Gastrocnemius medialis (tissue), 4 donors: ENCODE measurements at regions not wholly inside any gene's neighbourhood (a gene's known extent, or its start where the extent isn't known, plus 50 kb on each side); places are given as distances from the start of the nearest gene placed in this dataset.

Experiments used
- ATAC-seq, 2 donors: fragments of 150-250 bp; one replicate each; pipeline ENCODE4 v1.9.1; 2016
- DNase-seq, 2 donors: peaks; one replicate each; pipeline ENCODE4 v3.0.0-alpha.2; 2019
- H3K27ac ChIP-seq, 4 donors: fragments of 200-600 bp; sonication (generic); 1 replicate in 1 of 4; 2 replicates in 3 of 4; pipeline ENCODE4 v1.5.1; 2016 to 2018; ENCODE audit warnings: mild to moderate bottlenecking in 2 of 4, moderate library complexity in 1 of 4
- H3K27me3 ChIP-seq, 3 donors: fragments of 200-600 bp; sonication (generic) in 2 of 3; 1 replicate in 1 of 3; 2 replicates in 2 of 3; pipeline versions ENCODE4 v1.5.1 to v1.6.0; 2016 to 2019; ENCODE audit warnings: mild to moderate bottlenecking in 1 of 3, moderate library complexity in 1 of 3
- H3K36me3 ChIP-seq, 2 donors: fragments of 200-600 bp; sonication (generic) in 1 of 2; one replicate each; pipeline ENCODE4 v1.5.1; 2017 to 2018
- H3K4me1 ChIP-seq, 2 donors: fragments of 200-600 bp; sonication (generic) in 1 of 2; one replicate each; pipeline ENCODE4 v1.5.1; 2016 to 2017; ENCODE audit warnings: mild to moderate bottlenecking in 2 of 2
- H3K4me3 ChIP-seq, 4 donors: fragments of 200-600 bp; sonication (generic) in 3 of 4; 1 replicate in 1 of 4; 2 replicates in 3 of 4; pipeline ENCODE4 v1.5.1; 2016 to 2019; ENCODE audit warnings: mild to moderate bottlenecking in 2 of 4
- H3K9me3 ChIP-seq, 3 donors: fragments of 200-600 bp; sonication (generic) in 2 of 3; 1 replicate in 1 of 3; 2 replicates in 2 of 3; pipeline ENCODE4 v1.5.1; 2016 to 2019
- POLR2A ChIP-seq, 2 donors: fragments of 450-650 bp; IDR thresholded peaks; one replicate each; pipeline ENCODE4 v1.6.1; 2017; ENCODE audit warnings: antibody characterized with exemption in 2 of 2, mild to moderate bottlenecking in 2 of 2, moderate library complexity in 2 of 2
- in situ Hi-C, 4 donors: fragments of 200-750 bp; cut with MboI; loops; one replicate each; pipeline versions ENCODE4 v1.15.0 to v1.8.0; 2017; ENCODE audit warnings: low sequenced_read_pairs in 4 of 4
- intact Hi-C: fragments of 100-400 bp; cut with DNase I; formaldehyde crosslinking; loops from one replicate; pipeline ENCODE4 v1.15.1; 2023; ENCODE audit warnings: low total_unique reads
- TF ChIP-seq, protein P1 (sequence below), 5 experiments: fragments of 450-650 bp in 3 of 5; fragments of 200-600 bp in 2 of 5; sonication (generic) in 2 of 5; IDR thresholded peaks in 4 of 5; conservative IDR thresholded peaks in 1 of 5; 1 replicate in 4 of 5; 2 replicates in 1 of 5; pipeline ENCODE4 v1.5.1; 2016 to 2019; ENCODE audit warnings: antibody characterized with exemption in 5 of 5, mild to moderate bottlenecking in 3 of 5, moderate library complexity in 3 of 5

DNA sequence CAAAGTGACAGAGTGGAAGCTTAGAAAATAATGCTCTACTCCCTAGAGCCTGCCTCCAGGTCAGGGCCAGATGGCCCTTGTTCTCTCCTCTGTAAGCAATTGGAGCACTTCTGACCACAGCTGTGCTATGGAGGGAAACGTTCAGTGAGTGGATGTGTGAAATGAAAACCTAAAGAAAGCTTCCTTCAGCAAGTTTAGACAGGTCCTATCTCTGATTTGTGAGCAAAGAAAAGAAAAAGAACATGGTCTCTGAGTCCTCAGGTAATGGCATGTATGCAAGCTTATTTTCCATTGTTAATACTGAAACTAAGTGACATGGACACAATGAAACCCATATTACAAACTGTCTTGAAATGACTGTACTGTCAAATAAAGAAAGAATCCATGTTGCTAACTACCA lies 1486.8 kb downstream of the EFNB2 start:
- no peak for ATAC-seq
- Histone ChIP-seq H3K27ac (no peak overlapping the region), H3K36me3 (no peaks in the 10 kb centered on the region), H3K4me1 (no peaks in the 10 kb centered on the region), H3K9me3 (no peaks in the 10 kb centered on the region), H3K4me3 (no peak overlapping the region), H3K27me3 (no peaks in the 10 kb centered on the region)
- TF ChIP-seq, protein P1, sequence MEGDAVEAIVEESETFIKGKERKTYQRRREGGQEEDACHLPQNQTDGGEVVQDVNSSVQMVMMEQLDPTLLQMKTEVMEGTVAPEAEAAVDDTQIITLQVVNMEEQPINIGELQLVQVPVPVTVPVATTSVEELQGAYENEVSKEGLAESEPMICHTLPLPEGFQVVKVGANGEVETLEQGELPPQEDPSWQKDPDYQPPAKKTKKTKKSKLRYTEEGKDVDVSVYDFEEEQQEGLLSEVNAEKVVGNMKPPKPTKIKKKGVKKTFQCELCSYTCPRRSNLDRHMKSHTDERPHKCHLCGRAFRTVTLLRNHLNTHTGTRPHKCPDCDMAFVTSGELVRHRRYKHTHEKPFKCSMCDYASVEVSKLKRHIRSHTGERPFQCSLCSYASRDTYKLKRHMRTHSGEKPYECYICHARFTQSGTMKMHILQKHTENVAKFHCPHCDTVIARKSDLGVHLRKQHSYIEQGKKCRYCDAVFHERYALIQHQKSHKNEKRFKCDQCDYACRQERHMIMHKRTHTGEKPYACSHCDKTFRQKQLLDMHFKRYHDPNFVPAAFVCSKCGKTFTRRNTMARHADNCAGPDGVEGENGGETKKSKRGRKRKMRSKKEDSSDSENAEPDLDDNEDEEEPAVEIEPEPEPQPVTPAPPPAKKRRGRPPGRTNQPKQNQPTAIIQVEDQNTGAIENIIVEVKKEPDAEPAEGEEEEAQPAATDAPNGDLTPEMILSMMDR (IDR thresholded peaks at IDR 0.05 in 4 of 5, conservative IDR thresholded peaks at IDR 0.05 in 1 of 5), result no peak
- intact Hi-C loops (no loop called here), in situ Hi-C loops (no loop called here)
- DNase-seq, result no peak

DNA sequence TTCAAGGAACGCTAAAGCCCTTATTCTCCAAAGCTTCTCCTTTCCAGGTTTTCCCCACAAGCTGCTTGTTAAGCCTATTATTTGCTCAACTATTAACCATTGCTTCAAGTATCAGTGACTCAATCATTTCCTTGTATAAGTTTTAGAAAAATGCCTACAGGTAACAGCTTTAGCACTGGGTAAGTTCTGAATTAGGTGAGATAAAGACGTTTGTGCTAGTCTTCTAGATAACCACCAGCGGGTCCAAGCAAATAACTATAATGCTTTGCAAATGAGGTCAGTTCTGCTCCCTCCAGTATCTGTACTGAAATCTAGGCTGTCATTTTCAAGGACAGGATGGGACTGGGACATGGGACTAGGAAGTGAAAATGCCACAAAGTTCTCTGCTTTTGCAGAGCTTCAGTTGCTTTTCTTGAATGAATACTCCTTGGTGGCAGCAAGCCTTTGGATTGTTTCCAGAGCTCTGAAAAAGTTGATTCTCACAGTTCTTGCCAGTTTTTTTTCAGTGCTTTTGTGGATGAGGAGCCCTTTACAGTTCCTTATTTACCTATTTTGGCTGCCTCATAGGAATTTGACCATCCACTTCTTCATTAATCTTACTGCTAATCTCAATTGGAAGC lies 1487.7 kb downstream of the EFNB2 start:
- ATAC-seq, result no peak

DNA sequence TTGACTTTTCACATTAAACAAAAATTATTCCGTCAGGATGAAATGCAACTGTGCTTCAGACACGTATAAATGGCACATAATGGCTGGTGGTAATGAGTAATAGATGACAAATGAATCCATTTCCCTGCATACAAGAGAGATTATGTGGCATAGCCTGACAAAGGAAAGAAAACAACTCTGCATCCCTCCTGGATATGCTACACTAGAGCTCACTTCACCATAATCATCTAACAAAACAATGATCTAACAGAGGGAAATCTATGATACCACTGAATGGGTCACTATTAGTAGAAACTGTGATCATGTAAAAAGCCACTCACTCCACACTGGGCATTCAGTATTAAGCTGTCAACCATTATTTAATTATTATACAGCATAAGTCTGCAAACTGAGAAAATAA lies 1498.4 kb downstream of the EFNB2 start:
- in situ Hi-C loops (no loop called here), intact Hi-C loops (no loop called here)
- no peak overlapping the region for H3K4me3 ChIP-seq
- H3K27ac ChIP-seq, result no peak overlapping the region
- H3K27me3 ChIP-seq, result no peaks in the 10 kb centered on the region
- H3K4me1 ChIP-seq, result no peaks in the 10 kb centered on the region
- no peak for TF ChIP-seq POLR2A (IDR thresholded peaks at IDR 0.05)
- TF ChIP-seq, protein P1 (IDR thresholded peaks at IDR 0.05 in 4 of 5, conservative IDR thresholded peaks at IDR 0.05 in 1 of 5), result no peak
- no peaks in the 10 kb centered on the region for H3K9me3 ChIP-seq
- H3K36me3 ChIP-seq, result no peaks in the 10 kb centered on the region
- ATAC-seq, result no peak
- DNase-seq, result no peak

More for the DNA sequence above, 1487.7 kb downstream of the EFNB2 start:
- TF ChIP-seq, protein P1 (IDR thresholded peaks at IDR 0.05 in 4 of 5, conservative IDR thresholded peaks at IDR 0.05 in 1 of 5), result no peak
- no peak for TF ChIP-seq POLR2A (IDR thresholded peaks at IDR 0.05)
- intact Hi-C loops, result no loop called here
- Histone ChIP-seq H3K36me3 (no peaks in the 10 kb centered on the region), H3K27ac (no peak overlapping the region), H3K4me1 (no peaks in the 10 kb centered on the region), H3K9me3 (no peaks in the 10 kb centered on the region), H3K4me3 (no peak overlapping the region), H3K27me3 (no peaks in the 10 kb centered on the region)
- in situ Hi-C loops, result no loop called here
- no peak for DNase-seq

- Histone ChIP-seq H3K27me3 (no peaks in the 10 kb centered on the region), H3K4me3 (no peak overlapping the region), H3K9me3 (no peaks in the 10 kb centered on the region), H3K36me3 (no peaks in the 10 kb centered on the region), H3K27ac (no peak overlapping the region), H3K4me1 (no peaks in the 10 kb centered on the region)
- in situ Hi-C loops, result no loop called here
- TF ChIP-seq, protein P1 (IDR thresholded peaks at IDR 0.05 in 4 of 5, conservative IDR thresholded peaks at IDR 0.05 in 1 of 5), result no peak
- TF ChIP-seq POLR2A (IDR thresholded peaks at IDR 0.05), result no peak
- no peak for ATAC-seq
- DNase-seq, result no peak
- intact Hi-C loops, result no loop called here
These were observed 1500.4 kb downstream of the EFNB2 start for GRCh38 chr13:105035092-105035491.

- in situ Hi-C loops, result no loop called here
- no peaks in the 10 kb centered on the region for H3K36me3 ChIP-seq
- no peak overlapping the region for H3K4me3 ChIP-seq
- ATAC-seq (no peak), DNase-seq (no peak)
- H3K4me1 ChIP-seq, result no peaks in the 10 kb centered on the region
- TF ChIP-seq POLR2A (IDR thresholded peaks at IDR 0.05), result no peak
- TF ChIP-seq, protein P1 (IDR thresholded peaks at IDR 0.05 in 4 of 5, conservative IDR thresholded peaks at IDR 0.05 in 1 of 5), result no peak
- intact Hi-C loops, result no loop called here
- H3K27ac ChIP-seq, result no peak overlapping the region
- H3K9me3 ChIP-seq, result no peaks in the 10 kb centered on the region
- H3K27me3 ChIP-seq, result no peaks in the 10 kb centered on the region
These were observed 1501.5 kb downstream of the EFNB2 start for GRCh38 chr13:105033999-105034398.
